ENCODE measurements at regions not wholly inside any gene's neighbourhood (a gene's known extent, or its start where the extent isn't known, plus 50 kb on each side); places are given as distances from the start of the nearest gene placed in this dataset.

GRCh38 chr12:46507766-46508165 is 135.2 kb upstream of the SLC38A2 start:
- TF ChIP-seq REST (IDR thresholded peaks at IDR 0.05; ENCODE audit: borderline replicate concordance) (no peak), CTCF (IDR thresholded peaks at IDR 0.05; ENCODE audit: poor library complexity, severe bottlenecking) (no peak), RAD21 (conservative IDR thresholded peaks at IDR 0.05) (no peak)
